ENCODE measurements at regions not wholly inside any gene's neighbourhood (a gene's known extent, or its start where the extent isn't known, plus 50 kb on each side); places are given as distances from the start of the nearest gene placed in this dataset.

- DNase-seq, result no peak
Measured at GRCh38 chr17:72262766-72263165, 141.9 kb downstream of the SOX9 start.

- DNase-seq, result no peak
Measured at GRCh38 chr17:72264682-72265405, 144.0 kb downstream of the SOX9 start.

GRCh38 chr17:72266112-72266775, 145.4 kb downstream of the SOX9 start:
- no peak for DNase-seq

- DNase-seq, result no peak
Measured at GRCh38 chr17:72267601-72268000, 146.8 kb downstream of the SOX9 start.

- DNase-seq, result no peak
Measured at GRCh38 chr17:72268431-72268830, 147.6 kb downstream of the SOX9 start.

- no peak for DNase-seq
Measured at GRCh38 chr17:72270273-72270924, 149.6 kb downstream of the SOX9 start.

GRCh38 chr17:72271603-72272002, 150.8 kb downstream of the SOX9 start:
- DNase-seq, result no peak

GRCh38 chr17:72273289-72274056, 152.7 kb downstream of the SOX9 start:
- no peak for DNase-seq

- DNase-seq, result no peak
Measured at GRCh38 chr17:72274614-72275013, 153.8 kb downstream of the SOX9 start.

- DNase-seq, result no peak
Measured at GRCh38 chr17:72280881-72281280, 160.1 kb downstream of the SOX9 start.

- DNase-seq, result no peak
Measured at GRCh38 chr17:72282439-72283029, 161.7 kb downstream of the SOX9 start.

GRCh38 chr17:72284806-72285205, 164.0 kb downstream of the SOX9 start:
- no peak for DNase-seq

- no peak for DNase-seq
Measured at GRCh38 chr17:72287586-72287985, 166.8 kb downstream of the SOX9 start.

GRCh38 chr17:72294487-72294893, 173.7 kb downstream of the SOX9 start:
- DNase-seq, result no peak

- DNase-seq, result no peak
Measured at GRCh38 chr17:72295916-72296315, 175.1 kb downstream of the SOX9 start.

GRCh38 chr17:72296456-72296855, 175.6 kb downstream of the SOX9 start:
- DNase-seq, result no peak

- DNase-seq, result no peak
Measured at GRCh38 chr17:72297326-72298115, 176.7 kb downstream of the SOX9 start.

GRCh38 chr17:72299100-72299499, 178.3 kb downstream of the SOX9 start:
- no peak for DNase-seq

- no peak for DNase-seq
Measured at GRCh38 chr17:72299592-72299991, 178.8 kb downstream of the SOX9 start.

- no peak for DNase-seq
Measured at GRCh38 chr17:72301887-72302286, 181.1 kb downstream of the SOX9 start.

GRCh38 chr17:72302735-72303134, 181.9 kb downstream of the SOX9 start:
- DNase-seq, result no peak
